ENCODE measurements at regions not wholly inside any gene's neighbourhood (a gene's known extent, or its start where the extent isn't known, plus 50 kb on each side); places are given as distances from the start of the nearest gene placed in this dataset.

- DNase-seq (ENCODE audit: low spot score) = no peak
- TF ChIP-seq ERG (CRISPR knock-in tag; IDR thresholded peaks at IDR 0.05) = no peak
- no peak for TF ChIP-seq PRDM15 (CRISPR knock-in tag; IDR thresholded peaks at IDR 0.05)
- no peak for TF ChIP-seq E2F4 (CRISPR knock-in tag; IDR thresholded peaks at IDR 0.05; ENCODE audit: borderline replicate concordance, low read depth)
- TF ChIP-seq ZNF423 (CRISPR knock-in tag; IDR thresholded peaks at IDR 0.05) = no peak
- TF ChIP-seq NR1H2 (CRISPR knock-in tag; IDR thresholded peaks at IDR 0.05) = no peak
- TF ChIP-seq ZNF263 (CRISPR knock-in tag; IDR thresholded peaks at IDR 0.05; ENCODE audit: low read depth) = no peak
- TF ChIP-seq FOXK1 (CRISPR knock-in tag; IDR thresholded peaks at IDR 0.05) = no peak
- no peak for TF ChIP-seq OVOL2 (CRISPR knock-in tag; IDR thresholded peaks at IDR 0.05; ENCODE audit: borderline replicate concordance)
- no peak for TF ChIP-seq ZNF281 (CRISPR knock-in tag; IDR thresholded peaks at IDR 0.05)
- TF ChIP-seq ATF6 (CRISPR knock-in tag; IDR thresholded peaks at IDR 0.05) = no peak
- no peak for TF ChIP-seq ATF3 (CRISPR knock-in tag; conservative IDR thresholded peaks at IDR 0.05)
- no peak for TF ChIP-seq HMGXB4 (CRISPR knock-in tag; IDR thresholded peaks at IDR 0.05)
- no peak for TF ChIP-seq ZSCAN18 (CRISPR knock-in tag; IDR thresholded peaks at IDR 0.05)
- no peak for TF ChIP-seq CREB1 (CRISPR knock-in tag; IDR thresholded peaks at IDR 0.05)
- TF ChIP-seq E2F1 (CRISPR knock-in tag; IDR thresholded peaks at IDR 0.05) = no peak
- Mint-ChIP-seq H3K27me3 (ENCODE audit: low read depth) (no peaks in the 10 kb centered on the region), H3K4me3 (no peak overlapping the region), H3K9me3 (peaks cover 2% of the 10 kb centered on the region), H3K4me1 (peaks cover 6% of the 10 kb centered on the region), H3K36me3 (peaks cover 2% of the 10 kb centered on the region; the same call in 1 of the 2 replicates), H3K27ac (no peak overlapping the region)
- no peak for ATAC-seq
- POLR2A ChIA-PET = no interaction called here
- CTCF ChIA-PET = no interaction called here
Observed at GRCh38 chr5:82827651-82828050, 249.5 kb downstream of the TMEM167A start.
